ENCODE measurements at regions not wholly inside any gene's neighbourhood (a gene's known extent, or its start where the extent isn't known, plus 50 kb on each side); places are given as distances from the start of the nearest gene placed in this dataset.

DNA sequence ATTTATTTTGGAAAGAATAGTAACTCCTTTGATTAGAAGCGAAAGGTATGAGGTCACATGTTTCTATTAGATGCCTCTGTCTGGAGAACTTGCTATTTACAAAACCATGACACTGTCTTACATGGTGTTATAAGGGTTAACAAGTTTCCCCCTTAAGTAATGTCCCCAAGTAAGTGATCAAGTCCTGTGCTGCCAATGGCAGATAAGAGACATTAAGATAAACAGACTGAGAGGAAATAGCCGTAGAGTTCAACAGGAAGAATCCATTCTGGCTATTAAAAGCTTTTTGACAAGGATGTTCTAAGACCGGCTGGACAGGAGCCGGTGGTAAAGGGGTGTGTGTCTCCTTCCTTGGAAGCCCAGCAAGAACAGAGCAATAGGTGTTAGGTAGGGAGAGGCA, 257.5 kb downstream of the GADD45G start:
- TF ChIP-seq, protein P1, sequence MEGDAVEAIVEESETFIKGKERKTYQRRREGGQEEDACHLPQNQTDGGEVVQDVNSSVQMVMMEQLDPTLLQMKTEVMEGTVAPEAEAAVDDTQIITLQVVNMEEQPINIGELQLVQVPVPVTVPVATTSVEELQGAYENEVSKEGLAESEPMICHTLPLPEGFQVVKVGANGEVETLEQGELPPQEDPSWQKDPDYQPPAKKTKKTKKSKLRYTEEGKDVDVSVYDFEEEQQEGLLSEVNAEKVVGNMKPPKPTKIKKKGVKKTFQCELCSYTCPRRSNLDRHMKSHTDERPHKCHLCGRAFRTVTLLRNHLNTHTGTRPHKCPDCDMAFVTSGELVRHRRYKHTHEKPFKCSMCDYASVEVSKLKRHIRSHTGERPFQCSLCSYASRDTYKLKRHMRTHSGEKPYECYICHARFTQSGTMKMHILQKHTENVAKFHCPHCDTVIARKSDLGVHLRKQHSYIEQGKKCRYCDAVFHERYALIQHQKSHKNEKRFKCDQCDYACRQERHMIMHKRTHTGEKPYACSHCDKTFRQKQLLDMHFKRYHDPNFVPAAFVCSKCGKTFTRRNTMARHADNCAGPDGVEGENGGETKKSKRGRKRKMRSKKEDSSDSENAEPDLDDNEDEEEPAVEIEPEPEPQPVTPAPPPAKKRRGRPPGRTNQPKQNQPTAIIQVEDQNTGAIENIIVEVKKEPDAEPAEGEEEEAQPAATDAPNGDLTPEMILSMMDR (conservative IDR thresholded peaks at IDR 0.05; ENCODE audit: low read length) = no peak
- TF ChIP-seq EZH2phosphoT487 (IDR thresholded peaks at IDR 0.05; ENCODE audit: borderline replicate concordance, low read depth, low read length) = no peak

All from OCI-LY7 (cell line).